Activated CD8-positive, alpha-beta memory T cell treated with anti-CD3 and anti-CD28 coated beads for 1 hour (primary cell): ENCODE measurements at regions not wholly inside any gene's neighbourhood (a gene's known extent, or its start where the extent isn't known, plus 50 kb on each side); places are given as distances from the start of the nearest gene placed in this dataset.

Source experiments
- DNase-seq, 2 donors: peaks; one replicate each; pipeline ENCODE4 v3.0.0-alpha.2; 2020; ENCODE audit warnings: low read depth in 1 of 2; ENCODE audit errors: extremely low read depth in 1 of 2

DNA sequence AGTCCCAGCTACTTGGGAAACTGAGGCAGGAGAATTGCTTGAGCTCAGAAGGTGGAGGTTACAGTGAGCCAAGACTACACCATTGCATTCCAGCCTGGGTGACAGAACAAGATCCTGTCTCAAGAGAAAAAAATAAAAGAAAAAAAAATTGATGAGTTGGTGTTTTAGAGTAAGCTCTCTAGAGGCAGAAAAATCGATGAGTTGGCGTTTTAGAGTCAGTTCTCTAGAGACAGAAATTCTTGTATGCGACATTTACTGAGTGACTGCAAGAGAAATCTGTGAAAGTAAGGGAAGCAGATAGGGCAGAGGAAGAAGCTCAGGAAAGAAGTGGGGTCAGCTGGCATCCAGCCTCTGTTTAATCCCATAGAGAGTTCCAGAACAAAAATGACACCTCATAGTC lies 298.7 kb upstream of the ARRDC4 start:
- DNase-seq: no peak

DNA sequence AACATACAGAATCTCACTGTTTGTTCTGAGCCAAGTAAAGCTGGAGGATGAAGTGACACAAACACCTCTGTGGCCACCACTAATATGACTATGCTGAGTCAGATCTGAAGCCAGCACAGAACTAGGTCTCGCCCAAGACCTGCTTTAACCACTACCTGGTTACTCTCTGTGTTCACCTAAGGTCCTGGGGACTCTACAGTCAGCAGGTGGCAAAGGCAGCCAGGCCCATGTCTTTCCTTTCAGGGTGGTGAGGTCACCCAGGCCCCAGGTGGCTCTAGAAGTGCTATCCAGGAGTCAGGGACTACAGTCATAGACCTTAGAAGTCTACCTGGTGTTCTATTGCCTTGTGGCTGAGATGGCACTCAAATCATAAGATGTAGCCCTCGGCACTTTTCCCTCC lies 287.9 kb upstream of the ARRDC4 start:
- no peak for DNase-seq

DNA sequence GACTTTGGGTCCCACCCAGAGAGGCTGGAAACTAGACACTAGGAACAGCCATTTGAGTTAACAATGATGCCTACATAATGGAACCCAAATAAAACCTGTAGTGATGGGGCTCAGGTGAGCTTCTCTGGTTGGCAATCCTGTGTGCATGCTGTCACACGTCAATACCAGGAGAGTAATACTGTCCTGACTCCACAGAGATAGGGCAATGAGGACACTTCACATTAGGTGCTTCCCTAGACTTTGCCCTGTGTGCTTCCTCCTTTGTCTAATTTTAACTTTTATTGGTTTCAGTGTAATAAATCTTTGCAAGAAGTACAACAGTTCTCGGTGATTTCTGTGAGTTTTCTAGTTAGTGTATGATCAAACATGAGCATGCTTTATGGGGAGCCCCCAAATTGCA lies 281.8 kb upstream of the ARRDC4 start:
- no peak for DNase-seq

DNA sequence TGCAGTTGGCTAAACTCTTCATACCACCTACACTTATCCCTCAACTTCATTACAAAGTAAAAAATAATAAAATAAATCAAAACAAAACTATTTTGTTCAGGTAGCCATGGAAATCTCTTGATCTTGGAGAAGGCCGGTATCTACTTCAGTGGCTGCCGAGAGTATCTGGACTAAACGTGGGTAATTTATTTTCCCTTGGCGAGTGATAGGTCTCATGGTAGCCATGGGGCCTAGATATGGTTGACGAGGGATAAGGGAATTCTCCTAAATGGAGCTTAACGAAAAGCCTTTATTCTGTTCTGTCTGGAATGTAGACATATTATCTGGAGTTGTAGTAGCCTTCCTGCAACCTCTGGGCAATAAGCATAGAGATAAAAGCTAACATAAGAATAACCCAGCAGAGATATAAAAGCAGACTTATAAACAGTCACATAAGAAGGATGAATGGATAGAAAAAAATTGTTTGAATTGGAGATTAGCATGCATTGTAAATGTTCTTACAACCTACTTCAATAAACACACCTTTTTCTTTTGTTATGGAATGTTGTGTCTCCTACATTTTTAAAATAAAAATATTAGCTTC lies 281.3 kb upstream of the ARRDC4 start:
- DNase-seq: no peak

DNA sequence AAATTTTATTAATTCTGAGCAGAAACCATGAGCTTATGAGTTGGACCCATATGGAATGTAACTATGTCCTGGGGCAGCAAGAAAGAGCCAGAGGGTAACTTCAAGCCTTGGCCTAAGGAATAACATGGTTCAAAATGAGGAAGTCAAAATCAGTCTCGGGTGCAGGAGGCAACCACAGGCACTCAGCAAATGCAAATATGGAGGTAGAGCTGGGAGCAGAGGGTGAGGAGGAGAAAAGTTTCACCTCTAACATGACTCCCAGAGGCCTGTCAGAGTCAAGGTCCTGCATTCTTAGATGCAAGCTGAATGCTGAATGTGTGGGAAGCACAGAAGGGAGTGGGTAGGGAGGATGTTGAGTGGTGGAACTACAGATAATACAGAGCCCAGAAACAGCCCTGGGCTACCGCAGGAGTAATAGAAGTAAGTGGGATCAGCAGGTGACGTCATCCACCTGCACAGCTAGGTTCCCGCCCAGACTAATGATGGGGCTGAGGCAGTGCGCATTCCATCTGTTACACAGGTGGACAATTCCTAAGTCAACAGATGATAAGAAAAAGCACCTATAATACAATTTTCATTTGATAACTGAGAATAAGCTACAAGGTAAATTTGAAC lies 279.8 kb upstream of the ARRDC4 start:
- DNase-seq: no peak

DNA sequence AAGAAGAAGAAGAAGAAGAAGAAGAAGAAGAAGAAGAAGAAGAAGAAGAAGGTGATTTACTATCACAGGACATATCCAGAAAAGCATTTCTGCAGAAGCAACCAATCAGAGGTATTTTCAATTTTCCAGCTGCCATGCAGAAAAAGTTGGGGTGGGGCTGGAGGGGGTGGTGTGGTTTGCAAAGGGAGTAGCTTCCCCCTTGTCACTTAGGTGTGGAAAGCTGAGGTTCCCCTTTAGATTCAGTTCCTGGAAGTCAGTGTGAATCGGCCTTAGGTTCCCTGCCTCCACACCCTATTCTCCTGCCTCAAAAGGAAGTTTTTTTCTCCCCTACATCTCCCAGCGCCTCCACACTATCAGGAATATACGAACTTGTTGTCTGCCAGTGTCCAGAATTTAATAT lies 276.7 kb upstream of the ARRDC4 start:
- DNase-seq: no peak

DNA sequence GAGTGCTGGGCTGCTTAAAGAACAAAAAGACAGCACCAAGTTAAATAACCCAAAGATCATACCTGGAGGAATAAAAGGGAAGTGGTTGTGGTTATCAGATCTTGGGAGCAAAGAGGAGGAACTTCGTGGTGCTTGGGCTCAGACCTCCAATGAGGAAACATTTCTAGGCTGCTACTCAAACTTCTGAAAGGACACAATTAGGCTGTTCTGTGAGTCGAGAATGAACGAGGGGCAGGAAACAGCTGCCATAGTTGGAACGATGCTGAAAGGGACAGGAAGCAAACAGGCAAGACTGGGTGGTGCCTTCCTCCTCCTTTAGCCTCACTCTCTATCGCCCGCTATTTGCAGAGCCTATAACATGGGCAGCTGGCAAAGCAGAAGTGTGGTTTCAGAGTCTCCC lies 276.3 kb upstream of the ARRDC4 start:
- DNase-seq: no peak

DNA sequence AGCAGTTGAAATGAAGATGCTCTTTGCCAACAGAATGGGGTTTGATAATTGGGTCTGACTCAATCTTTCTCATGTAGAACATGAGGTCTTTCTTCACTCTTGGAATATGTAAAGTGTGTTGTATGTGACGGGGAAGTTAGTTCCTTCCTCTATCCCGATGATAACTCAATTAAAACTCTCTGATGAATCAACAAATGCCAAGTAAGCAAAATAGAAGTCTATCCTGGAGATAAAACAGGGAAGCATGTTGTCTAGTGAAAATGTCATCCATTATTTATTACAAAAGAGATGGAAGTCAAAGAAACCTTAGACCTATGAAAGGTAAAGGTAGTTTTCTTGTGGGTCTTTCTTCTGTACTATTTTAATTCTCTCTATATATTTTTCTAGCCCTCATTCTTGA lies 274.2 kb upstream of the ARRDC4 start:
- DNase-seq: no peak

DNA sequence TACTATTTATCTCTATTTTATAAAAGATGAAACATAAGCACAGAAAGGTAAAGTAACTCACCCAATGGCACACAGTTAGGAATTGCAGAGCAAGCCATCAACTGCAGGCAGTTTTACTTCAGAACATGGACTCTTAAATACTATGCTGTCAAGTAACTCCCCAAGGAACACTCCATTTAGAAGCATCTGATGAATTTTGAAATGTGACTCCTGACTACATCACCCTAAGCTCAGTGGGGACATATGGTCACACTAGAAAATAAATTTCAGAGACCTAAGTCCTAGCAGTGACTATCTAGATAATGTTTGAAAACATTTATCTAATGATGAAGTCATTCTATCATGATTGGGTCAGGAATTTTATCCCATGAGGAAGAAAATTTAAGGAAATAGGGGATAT lies 272.8 kb upstream of the ARRDC4 start:
- no peak for DNase-seq

DNA sequence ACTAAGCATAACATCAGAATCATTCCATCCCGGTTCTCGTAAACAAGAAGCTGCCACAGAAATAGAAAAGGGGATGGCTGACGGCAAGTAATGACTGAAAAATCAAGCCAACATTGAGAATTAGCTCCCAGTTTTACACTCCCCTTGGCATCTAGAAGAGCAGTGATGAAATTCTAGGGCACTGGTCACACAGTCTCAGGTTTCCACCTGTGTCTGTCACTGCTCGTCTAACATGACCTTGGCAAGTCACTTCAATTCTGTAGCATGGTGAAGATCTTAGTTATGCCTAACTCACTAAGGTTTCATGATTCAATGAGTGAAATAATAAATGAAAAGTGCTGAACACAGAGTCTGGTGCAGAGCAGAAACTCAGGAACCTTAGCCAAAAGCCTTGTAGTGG lies 272.3 kb upstream of the ARRDC4 start:
- no peak for DNase-seq

DNA sequence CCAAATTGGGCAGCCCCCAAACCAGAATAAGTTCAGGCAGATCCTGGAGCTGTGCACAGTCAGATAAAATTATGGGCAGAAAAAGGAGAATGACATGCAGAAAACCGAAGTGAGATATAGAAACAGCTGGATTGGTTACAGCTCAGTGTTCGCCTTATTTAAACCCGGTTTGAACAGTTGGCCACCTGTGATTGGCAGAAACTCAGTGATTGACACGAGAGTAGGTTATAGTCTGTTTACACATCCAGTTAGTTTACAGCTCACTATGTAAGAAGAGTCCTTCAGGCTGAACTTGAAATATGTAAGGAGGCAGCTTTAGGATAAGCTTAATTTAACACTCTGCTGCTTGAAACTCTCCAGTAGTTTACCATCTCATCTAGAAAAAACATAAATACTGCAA lies 271.6 kb upstream of the ARRDC4 start:
- DNase-seq: no peak

DNA sequence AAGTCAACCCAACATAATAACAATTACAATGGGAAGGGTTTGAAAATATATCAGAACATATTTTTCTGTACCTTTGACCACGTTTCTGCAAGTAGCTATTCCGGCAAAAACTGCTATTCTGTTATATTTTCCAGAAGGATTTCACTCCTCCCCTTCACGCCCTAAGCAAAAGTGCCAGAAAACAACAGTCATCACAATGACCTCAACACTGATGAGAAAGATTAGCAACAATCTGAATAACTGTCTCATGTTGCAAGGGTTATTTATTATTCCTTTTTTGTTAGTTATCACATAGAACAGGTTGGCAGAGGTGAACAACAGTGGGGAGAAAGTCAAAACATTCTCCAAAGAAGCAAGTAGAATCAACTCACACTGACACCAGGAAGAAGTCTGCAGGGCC lies 269.4 kb upstream of the ARRDC4 start:
- no peak for DNase-seq

DNA sequence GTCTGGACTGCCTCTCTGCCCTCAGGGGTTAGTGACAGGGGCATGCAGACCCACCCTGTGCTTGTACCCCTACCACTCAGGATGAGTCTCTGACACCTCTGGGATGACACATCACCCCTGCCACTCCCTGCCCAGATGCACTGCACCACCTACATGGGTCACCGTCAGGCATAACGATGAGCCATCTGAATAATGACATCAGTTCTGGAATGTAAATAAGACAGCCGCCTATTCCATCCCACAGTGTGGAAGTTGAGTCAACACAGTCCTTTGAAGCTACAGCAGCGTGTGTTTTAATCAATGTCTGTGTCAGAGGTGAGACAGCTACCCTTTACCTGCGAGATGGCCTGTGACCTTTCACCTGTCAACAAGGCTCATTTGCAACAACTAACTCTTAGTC lies 268.7 kb upstream of the ARRDC4 start:
- no peak for DNase-seq

DNA sequence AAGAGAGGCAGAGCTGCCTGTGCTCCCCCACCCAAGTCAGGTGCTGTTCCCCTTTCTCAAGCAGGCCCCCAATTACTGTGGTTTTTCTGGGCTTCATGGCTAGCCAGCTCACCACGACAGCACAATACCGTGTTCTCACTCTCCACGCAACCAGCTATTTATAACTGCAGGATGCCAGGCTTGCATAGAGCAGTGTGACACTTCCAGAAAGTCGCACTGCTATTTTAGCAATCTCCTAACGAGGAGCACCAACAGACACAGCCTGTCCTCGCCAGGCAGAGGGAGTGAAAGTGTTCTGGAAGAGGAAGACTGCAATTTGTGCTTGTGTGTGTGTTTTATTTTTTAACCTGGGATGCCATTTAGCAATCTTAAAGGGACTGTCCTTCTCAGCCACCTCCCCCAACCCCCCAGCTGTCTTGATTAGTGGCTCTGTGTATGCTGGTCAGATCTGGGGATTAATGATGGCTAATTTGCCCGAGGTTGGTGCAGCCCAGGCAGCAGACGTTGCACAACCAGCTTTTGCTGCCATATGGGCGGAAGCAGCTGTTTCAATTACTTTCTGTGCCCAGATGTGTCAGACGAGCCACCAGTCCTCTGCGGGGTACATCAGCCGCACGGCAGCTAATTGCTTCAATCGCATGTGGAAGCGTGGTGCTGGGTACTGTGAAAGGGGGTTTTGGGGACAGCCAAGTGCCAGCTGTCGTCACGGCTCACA lies 268.0 kb upstream of the ARRDC4 start:
- no peak for DNase-seq

DNA sequence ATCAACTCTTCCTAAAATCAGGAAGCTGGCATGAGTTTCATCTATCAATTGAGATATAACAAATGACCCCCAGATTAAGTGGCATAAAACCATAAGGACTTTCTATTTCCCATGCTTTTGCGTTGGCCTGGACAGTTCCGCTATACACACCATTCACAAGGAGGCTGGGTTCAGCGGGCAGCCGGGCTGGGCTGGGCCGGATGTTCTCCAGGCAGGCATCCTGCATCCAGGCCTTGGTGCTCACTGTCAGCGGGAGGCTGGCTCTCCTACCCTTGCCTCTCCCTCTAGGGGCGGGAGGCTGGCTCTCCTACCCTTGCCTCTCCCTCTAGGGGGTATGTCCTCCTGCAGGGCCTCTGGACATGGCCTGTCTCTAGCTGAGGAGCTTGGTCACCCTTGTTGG lies 266.0 kb upstream of the ARRDC4 start:
- DNase-seq: no peak

DNA sequence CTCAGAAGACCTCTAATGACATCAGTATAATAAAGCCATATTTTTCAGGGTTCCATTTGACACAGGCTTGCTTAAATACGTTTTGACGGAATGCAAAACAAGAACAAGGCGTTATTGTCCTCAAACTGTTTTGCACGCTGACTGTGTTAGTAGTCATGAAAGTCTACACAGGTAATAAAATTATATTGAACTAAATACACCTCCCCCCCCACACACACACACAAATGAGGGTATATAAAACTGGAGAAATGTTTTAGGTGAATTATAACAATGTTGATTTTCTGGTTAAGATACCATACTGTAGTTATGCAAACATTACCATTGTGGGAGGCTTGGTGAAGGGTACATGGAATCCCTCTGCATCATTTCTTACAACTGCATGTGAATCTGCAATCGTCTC lies 257.1 kb upstream of the ARRDC4 start:
- no peak for DNase-seq

DNA sequence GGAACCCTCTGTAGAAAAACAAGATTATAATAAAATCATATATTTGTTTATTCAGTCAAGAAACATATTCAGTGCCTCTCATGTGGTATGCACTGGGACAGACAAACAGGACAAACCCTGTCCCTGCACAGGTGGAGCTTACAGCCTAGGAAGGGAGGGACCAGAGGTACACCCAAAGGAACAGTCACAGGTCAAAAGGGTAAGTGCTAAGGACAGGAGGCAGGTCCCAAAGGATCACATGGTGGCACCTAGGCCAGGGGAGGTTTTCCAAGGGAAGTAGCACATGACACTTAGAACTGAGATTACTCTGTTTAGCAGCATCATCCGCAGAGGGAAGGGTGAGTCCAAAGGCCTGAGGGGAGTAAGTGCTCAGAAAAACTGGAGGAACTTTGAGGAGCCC lies 254.4 kb upstream of the ARRDC4 start:
- DNase-seq: no peak

DNA sequence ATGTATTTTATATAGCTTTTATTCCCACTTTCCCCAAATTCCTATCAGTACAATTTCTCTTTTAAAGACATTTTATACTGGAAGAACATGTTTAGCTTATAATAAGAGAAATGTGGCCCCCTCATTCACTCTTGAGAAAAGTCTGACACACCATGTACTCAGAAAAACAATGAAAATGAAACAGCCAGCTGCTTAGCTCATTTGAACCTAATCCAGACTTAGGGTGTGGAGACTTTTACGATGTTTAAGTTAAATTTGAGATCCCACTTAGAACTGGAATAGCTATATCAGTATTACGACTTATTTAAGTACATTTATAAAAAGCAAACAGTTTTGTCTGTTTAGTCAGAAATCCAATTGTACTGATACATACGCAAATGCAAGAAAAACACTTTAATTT lies 252.3 kb upstream of the ARRDC4 start:
- DNase-seq: no peak

DNA sequence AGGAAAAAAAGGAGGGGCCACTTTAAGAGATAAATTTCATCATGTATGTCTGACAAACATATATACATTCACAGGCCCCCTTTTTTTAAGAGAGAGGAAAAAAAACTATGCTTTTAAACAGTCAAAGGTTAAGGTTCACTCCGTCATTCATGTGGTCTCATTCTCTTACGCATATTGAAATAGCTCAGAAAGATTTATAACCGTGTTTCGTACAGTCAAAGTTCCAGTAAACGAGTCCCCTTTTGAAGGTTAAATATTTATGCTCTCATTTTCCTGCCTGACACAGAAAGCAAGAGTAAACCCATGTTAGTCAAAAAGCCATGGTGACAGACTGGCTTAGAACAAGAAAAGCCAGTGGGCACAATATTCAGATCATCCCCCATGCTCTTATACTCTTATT lies 248.0 kb upstream of the ARRDC4 start:
- no peak for DNase-seq

DNA sequence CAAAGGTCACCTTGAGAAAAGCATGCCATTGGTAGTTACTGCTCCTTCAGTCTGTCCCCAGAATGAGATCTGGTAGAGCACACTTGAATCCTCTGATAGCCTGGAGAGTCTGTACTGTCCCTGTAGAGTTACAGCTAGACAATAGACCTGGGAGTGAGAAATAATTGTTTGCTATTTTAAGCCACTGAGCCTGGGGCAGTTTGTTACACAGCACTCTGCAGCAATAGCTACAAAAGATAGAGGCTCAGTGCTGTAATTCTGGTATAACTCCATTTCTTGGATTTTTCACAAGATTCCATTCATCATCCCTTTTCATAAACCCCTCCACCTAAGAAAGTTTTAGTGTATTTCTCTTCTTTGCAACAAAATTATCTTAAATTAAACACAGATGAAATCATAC lies 242.7 kb upstream of the ARRDC4 start:
- no peak for DNase-seq

DNA sequence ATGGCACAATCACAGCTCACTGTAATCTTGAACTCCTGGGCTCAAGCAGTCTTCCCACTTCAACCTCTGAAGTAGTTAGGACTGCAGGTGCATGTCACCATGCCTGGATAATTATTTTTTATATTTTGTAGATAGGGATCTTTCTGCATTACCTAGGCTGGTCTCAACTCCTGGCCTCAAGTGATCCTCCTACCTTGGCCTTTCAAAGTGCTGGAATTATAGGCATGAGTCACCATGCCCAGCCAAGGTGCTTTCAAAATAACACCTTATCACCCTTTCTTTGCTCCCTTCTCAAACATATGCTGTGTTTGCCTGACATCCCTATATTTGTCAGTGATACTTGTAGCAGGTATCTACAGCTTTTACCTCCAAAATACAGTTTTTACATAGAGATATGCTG lies 242.0 kb upstream of the ARRDC4 start:
- DNase-seq: no peak

DNA sequence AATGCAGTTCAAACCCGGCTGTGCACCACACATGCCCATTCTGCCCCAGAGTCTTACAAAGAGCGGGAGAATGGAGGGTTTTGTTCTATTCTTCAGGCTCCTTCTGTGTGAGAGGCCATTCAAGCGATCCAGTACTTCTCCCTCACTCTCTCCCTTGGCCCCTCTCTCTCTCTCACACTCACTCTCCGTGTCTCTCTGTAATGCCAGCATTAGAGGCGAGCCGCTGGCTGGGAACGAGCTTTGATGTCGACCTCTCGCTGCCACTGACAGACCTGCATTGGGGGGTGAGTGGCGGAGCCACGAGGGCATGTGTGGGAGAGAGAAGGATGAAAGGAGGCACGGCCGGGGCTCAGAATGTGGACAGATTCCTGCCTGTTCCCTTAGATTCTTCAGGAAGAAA lies 231.7 kb upstream of the ARRDC4 start:
- DNase-seq: no peak

DNA sequence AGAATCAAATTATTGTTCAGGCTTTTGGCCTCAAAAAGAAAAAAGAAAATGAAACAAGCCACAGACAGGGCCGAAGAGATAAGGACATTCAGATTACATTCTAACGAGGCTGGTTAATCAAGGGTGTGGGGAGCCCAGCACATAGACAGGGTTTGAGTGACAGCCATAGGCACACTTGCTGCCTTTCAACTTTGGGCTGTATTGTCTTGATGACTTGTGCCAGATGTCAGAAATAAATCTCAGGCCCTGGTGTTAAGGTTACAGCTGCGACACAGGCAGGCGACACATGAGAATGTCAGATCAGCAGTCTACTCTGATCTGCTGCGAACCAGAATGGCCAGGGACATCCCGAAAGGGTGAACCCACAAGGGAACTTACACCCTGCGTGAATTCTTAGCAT lies 231.2 kb upstream of the ARRDC4 start:
- no peak for DNase-seq
